SK-N-MC (cell line): ENCODE measurements at regions not wholly inside any gene's neighbourhood (a gene's known extent, or its start where the extent isn't known, plus 50 kb on each side); places are given as distances from the start of the nearest gene placed in this dataset.
"Not testable (repeated sequence)": the region's sequence is repeated elsewhere in the genome, so short reads cannot be mapped to it uniquely, and the experiment has no call there.

Experiments used
- EZH2 ChIP-seq: fragments of 200-600 bp; sonication (generic); IDR thresholded peaks from one replicate; pipeline ENCODE4 v1.6.1; 2017; ENCODE audit warnings: antibody characterized with exemption
- POLR2AphosphoS5 ChIP-seq: IDR thresholded peaks from 2 replicates; pipeline ENCODE4 v1.6.1; 2012; ENCODE audit warnings: mild to moderate bottlenecking, low read depth, low read length, borderline replicate concordance

- TF ChIP-seq EZH2, POLR2AphosphoS5: not testable (repeated sequence)
These were observed 193.0 kb downstream of the BCL2L11 start for GRCh38 chr2:111313711-111314110.
